CD4-positive, CD25-positive, alpha-beta regulatory T cell (primary cell): ENCODE measurements at regions not wholly inside any gene's neighbourhood (a gene's known extent, or its start where the extent isn't known, plus 50 kb on each side); places are given as distances from the start of the nearest gene placed in this dataset.

Experiments
- ATAC-seq, 2 donors: fragments of 150-1000 bp; cut with Tn5 transposase; one replicate each; pipeline ENCODE4 v1.10.0; 2021; ENCODE audit warnings: low read depth in 2 of 2, moderate number of reproducible peaks in 2 of 2, moderate library complexity in 1 of 2
- DNase-seq, 3 donors: peaks; one replicate each; pipeline versions ENCODE4 v3.0.0 to v3.0.0-alpha.2; 2012 to 2022; ENCODE audit warnings: mixed read lengths in 1 of 3
- H3K27ac ChIP-seq: one replicate; pipeline ENCODE4 v1.7.0; 2013; ENCODE audit warnings: mild to moderate bottlenecking, low read length; ENCODE audit not compliant: insufficient read depth, poor library complexity, severe bottlenecking
- H3K27me3 ChIP-seq: one replicate; pipeline ENCODE4 v1.7.0; 2013; ENCODE audit warnings: low read length; ENCODE audit not compliant: control insufficient read depth, insufficient read depth
- H3K36me3 ChIP-seq: one replicate; pipeline ENCODE4 v1.7.0; 2013; ENCODE audit warnings: mild to moderate bottlenecking, low read length, moderate library complexity; ENCODE audit not compliant: control insufficient read depth, insufficient read depth
- H3K4me1 ChIP-seq: 2 replicates; pipeline ENCODE4 v1.7.0; 2013; ENCODE audit warnings: mild to moderate bottlenecking, low read length; ENCODE audit not compliant: insufficient read depth, control insufficient read depth, poor library complexity, severe bottlenecking
- H3K4me3 ChIP-seq: one replicate; pipeline ENCODE4 v1.7.0; 2013; ENCODE audit warnings: low read depth, mild to moderate bottlenecking, low read length, moderate library complexity
- H3K9me3 ChIP-seq, 2 experiments: 1 replicate in 1 of 2; 2 replicates in 1 of 2; pipeline ENCODE4 v1.7.0; 2013; ENCODE audit warnings: low read length in 2 of 2, mild to moderate bottlenecking in 1 of 2, moderate library complexity in 1 of 2; ENCODE audit not compliant: control insufficient read depth in 2 of 2
- H3K27ac Mint-ChIP-seq, 3 donors: one replicate each; pipeline ENCODE4 v1.8.0; 2020 to 2022; ENCODE audit warnings: mild to moderate bottlenecking in 3 of 3, mixed read lengths in 3 of 3, moderate library complexity in 2 of 3
- H3K27me3 Mint-ChIP-seq: one replicate; pipeline ENCODE4 v1.8.0; 2022; ENCODE audit warnings: mild to moderate bottlenecking, mixed read lengths
- H3K36me3 Mint-ChIP-seq: one replicate; pipeline ENCODE4 v1.8.0; 2020; ENCODE audit warnings: mixed read lengths
- H3K4me1 Mint-ChIP-seq, 4 donors: one replicate each; pipeline ENCODE4 v1.8.0; 2020 to 2022; ENCODE audit warnings: mixed read lengths in 4 of 4, mild to moderate bottlenecking in 1 of 4
- H3K4me3 Mint-ChIP-seq, 4 donors: one replicate each; pipeline ENCODE4 v1.8.0; 2020 to 2022; ENCODE audit warnings: mild to moderate bottlenecking in 4 of 4, mixed read lengths in 4 of 4, moderate library complexity in 3 of 4
- H3K9me3 Mint-ChIP-seq, 7 donors: one replicate each; pipeline ENCODE4 v1.8.0; 2020 to 2022; ENCODE audit warnings: mixed read lengths in 7 of 7, mild to moderate bottlenecking in 3 of 7, moderate library complexity in 2 of 7

DNA sequence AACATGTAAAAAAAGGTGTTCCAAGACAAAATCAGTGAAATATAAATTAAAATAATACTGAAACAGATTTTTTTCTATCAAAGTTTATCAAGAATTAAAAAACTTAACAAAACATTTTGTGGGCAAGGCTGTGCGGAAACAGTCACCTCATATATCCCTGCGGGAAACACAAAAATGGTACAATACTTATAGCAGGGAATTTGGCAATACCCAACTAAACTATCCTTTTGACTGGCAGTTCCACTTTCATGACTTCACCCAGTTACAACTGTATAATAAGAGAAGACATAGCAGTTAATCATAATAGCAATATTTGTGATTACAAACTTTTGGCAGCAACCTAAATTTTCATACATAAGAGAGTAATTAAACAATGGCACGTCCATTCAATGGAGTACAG lies 121.5 kb upstream of the EGLN3 start:
- no peaks in the 10 kb centered on the region for H3K4me1 ChIP-seq
- no peak for ATAC-seq
- H3K4me3 Mint-ChIP-seq: no peak overlapping the region

DNA sequence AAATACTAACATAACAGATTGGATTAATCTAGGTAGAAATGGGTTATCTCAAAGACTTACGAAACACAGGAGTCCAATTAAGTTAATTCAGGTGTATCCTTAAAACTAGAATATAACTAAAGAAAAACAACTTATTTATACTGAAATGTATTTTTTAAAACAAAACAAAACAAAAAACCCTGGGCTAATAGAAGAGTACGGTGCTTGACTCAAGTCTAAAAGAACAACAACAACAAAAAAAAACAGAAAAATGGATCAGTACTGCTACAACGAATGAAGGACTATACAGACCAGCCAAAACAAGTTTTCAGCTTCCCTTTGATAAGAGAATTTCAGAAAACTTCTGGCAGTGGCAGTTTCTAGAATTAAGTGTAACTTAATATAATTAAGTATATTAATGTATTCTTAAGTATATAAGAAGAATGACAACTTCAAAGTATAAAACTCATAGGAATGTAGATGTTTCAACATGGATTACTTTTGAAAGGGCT lies 120.1 kb upstream of the EGLN3 start:
- no peak overlapping the region for H3K4me3 Mint-ChIP-seq
- Histone ChIP-seq H3K4me3 (no peak overlapping the region), H3K36me3 (no peaks in the 10 kb centered on the region), H3K9me3 (no peaks in the 10 kb centered on the region), H3K27ac (no peak overlapping the region), H3K4me1 (no peaks in the 10 kb centered on the region), H3K27me3 (no peaks in the 10 kb centered on the region)
- no peaks in the 10 kb centered on the region for H3K36me3 Mint-ChIP-seq
- no peak overlapping the region for H3K27ac Mint-ChIP-seq
- H3K27me3 Mint-ChIP-seq: no peaks in the 10 kb centered on the region
- no peak for ATAC-seq
- H3K9me3 Mint-ChIP-seq: peaks cover 0 to 6% (median 1%) of the 10 kb centered on the region in 7 donors
- no peak for DNase-seq
- H3K4me1 Mint-ChIP-seq: no peaks in the 10 kb centered on the region

More for the DNA sequence above, 121.5 kb upstream of the EGLN3 start:
- no peaks in the 10 kb centered on the region for H3K36me3 ChIP-seq
- Mint-ChIP-seq H3K27ac (no peak overlapping the region), H3K9me3 (peaks cover 0 to 6% (median 1%) of the 10 kb centered on the region in 7 donors), H3K4me1 (no peaks in the 10 kb centered on the region), H3K27me3 (no peaks in the 10 kb centered on the region), H3K36me3 (no peaks in the 10 kb centered on the region)
- H3K27me3 ChIP-seq: no peaks in the 10 kb centered on the region
- no peaks in the 10 kb centered on the region for H3K9me3 ChIP-seq
- H3K4me3 ChIP-seq: no peak overlapping the region
- no peak overlapping the region for H3K27ac ChIP-seq
- DNase-seq: no peak

DNA sequence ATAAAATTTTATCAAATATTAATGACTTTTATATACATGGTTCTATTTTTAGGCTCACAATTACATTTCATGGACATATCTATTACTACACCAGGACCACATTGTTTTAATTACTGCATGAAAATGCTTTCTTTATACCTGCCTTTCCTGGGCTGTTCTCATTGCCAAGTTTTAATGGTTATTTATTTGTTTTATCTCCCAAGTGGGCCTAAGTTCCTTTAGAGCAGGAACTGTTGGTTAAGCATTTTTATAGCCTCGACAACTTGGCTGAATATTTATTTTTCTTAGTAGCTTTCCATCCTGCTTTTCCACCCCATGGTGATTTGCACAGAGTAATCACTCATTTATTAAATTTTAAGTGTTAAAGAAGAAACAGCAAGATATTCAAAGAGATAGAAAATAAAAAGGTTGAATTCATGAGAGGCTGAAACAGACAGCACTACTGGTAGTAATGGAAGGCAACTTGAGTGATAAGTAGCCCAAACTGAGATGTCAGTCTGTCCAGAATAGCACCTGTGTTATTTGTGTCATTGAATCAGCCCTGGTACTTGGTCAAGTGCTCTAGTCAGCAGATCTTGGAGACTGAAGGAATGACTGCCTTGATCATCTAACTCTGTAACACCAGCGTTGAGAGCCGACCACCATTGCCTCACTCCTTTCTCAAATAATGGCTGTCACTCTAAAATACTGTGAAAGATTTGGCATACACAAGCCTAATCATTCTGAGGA lies 119.1 kb upstream of the EGLN3 start:
- Histone ChIP-seq H3K4me1 (no peaks in the 10 kb centered on the region), H3K9me3 (no peaks in the 10 kb centered on the region), H3K4me3 (no peak overlapping the region), H3K27me3 (no peaks in the 10 kb centered on the region), H3K36me3 (no peaks in the 10 kb centered on the region), H3K27ac (no peak overlapping the region)
- Mint-ChIP-seq H3K4me3 (no peak overlapping the region), H3K27ac (no peak overlapping the region), H3K4me1 (no peaks in the 10 kb centered on the region), H3K9me3 (peaks cover 0 to 7% (median 1%) of the 10 kb centered on the region in 7 donors), H3K27me3 (no peaks in the 10 kb centered on the region), H3K36me3 (no peaks in the 10 kb centered on the region)
- DNase-seq (no peak), ATAC-seq (no peak)

DNA sequence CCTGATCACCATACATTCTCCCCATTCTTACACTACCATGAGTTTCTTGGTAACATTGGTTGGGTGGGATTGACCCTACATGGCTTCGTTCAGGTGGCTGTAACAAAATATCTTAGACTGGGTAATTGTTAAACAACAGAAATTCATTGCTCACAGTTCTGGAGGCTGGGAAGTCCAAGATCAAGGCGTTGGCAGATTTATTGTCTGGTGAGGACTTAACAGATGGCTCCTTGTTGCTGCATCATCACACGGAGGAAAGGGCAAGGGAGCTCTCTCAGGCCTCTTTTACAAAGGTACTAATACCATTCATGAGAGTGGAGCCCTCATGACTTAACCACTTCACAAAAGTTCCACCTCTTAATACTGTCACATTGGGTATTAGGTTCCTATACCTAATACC lies 116.7 kb upstream of the EGLN3 start:
- Mint-ChIP-seq H3K27me3 (peaks cover 5% of the 10 kb centered on the region), H3K9me3 (peaks cover 0 to 7% (median 1%) of the 10 kb centered on the region in 7 donors), H3K4me3 (no peak overlapping the region), H3K27ac (no peak overlapping the region), H3K36me3 (no peaks in the 10 kb centered on the region), H3K4me1 (no peaks in the 10 kb centered on the region)
- Histone ChIP-seq H3K36me3 (no peaks in the 10 kb centered on the region), H3K9me3 (no peaks in the 10 kb centered on the region), H3K4me1 (no peaks in the 10 kb centered on the region), H3K27me3 (no peaks in the 10 kb centered on the region), H3K4me3 (no peak overlapping the region), H3K27ac (no peak overlapping the region)
- ATAC-seq (no peak), DNase-seq (no peak)

DNA sequence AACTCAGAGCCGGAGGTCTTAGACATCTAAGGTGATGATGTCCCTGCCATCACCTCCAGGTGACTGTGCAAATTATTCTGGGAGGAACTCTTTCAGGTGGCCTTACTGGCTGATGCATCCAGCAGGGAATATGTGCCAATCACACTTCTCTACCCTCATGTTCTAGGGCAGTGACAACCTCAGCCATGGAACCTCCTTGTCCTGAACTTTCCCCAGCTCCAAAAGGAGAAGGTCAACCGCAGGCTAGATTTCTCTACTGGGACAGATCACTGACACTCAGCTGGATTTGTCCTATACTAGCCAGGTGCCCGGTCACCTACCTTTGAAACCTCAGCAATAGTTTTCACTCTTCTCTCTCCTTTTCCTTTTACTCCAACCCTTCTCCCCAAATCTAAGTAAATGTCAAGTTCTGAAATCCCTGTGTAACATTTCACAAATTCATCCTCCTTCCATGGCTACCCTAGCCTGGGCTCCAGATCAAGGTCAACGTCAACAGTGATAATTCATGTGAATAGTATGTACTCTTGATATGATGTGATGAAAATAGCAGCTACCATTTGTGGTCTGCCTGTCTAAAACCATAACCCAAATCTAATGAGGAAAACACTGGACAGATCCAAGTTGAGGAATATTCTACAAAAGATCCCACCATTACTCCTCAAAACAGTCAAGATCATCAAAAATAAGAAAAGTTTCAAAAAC lies 115.0 kb upstream of the EGLN3 start:
- no peaks in the 10 kb centered on the region for H3K4me1 Mint-ChIP-seq
- no peaks in the 10 kb centered on the region for H3K36me3 Mint-ChIP-seq
- no peak for DNase-seq
- H3K27me3 ChIP-seq: peaks cover 2% of the 10 kb centered on the region
- H3K4me3 Mint-ChIP-seq: no peak overlapping the region
- no peak for ATAC-seq
- H3K4me1 ChIP-seq: no peaks in the 10 kb centered on the region
- peaks cover 0 to 4% (median 0%) of the 10 kb centered on the region in 7 donors for H3K9me3 Mint-ChIP-seq
- H3K36me3 ChIP-seq: no peaks in the 10 kb centered on the region
- H3K9me3 ChIP-seq: no peaks in the 10 kb centered on the region
- no peak overlapping the region for H3K4me3 ChIP-seq
- no peak overlapping the region for H3K27ac ChIP-seq
- no peak overlapping the region for H3K27ac Mint-ChIP-seq
- peaks cover 5% of the 10 kb centered on the region for H3K27me3 Mint-ChIP-seq

DNA sequence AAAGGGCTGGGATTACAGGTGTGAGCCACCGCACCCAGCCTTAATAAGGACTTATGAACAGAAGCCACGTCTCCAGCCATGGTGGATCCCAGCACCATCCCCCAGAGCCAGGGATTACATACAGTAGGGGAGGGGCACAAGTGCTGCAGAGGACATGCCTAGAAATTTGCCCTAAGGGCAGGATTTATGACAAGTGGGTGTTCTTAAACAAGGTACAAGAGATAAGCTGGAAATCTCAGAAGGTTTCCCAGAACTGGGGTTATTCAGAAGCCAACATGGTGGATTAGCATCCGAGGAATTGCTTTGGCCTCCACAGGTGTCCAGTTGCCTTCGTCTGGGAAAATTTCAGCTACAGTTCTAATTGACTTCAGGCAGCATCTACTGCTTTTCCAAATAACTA lies 114.4 kb upstream of the EGLN3 start:
- Mint-ChIP-seq H3K9me3 (peaks cover 0 to 4% (median 0%) of the 10 kb centered on the region in 7 donors), H3K36me3 (no peaks in the 10 kb centered on the region), H3K4me1 (peaks cover 0 to 4% (median 0%) of the 10 kb centered on the region in 4 donors), H3K4me3 (no peak overlapping the region), H3K27ac (no peak overlapping the region), H3K27me3 (peaks cover 5% of the 10 kb centered on the region)
- H3K36me3 ChIP-seq: no peaks in the 10 kb centered on the region
- peaks cover 3% of the 10 kb centered on the region for H3K27me3 ChIP-seq
- no peak for ATAC-seq
- no peak overlapping the region for H3K27ac ChIP-seq
- no peaks in the 10 kb centered on the region for H3K4me1 ChIP-seq
- no peak for DNase-seq
- H3K4me3 ChIP-seq: no peak overlapping the region
- no peaks in the 10 kb centered on the region for H3K9me3 ChIP-seq

DNA sequence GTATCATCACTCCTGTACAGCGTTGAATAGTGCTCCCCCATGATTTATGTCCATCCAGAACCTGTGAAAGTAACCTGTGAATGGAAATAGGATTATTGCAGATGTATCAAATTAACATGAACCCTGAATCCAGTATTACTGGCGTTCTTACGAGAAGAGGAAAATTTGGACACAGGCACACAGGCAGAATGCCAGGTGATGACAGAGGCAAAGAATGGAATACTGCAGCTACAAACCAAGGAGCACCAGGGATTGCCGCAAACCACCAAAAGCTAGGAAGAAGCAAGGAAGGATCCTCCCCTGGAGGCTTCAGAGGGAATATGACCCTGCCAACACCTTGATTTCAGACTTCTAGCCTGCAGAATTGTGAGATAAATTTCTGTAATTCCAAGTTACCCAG lies 113.5 kb upstream of the EGLN3 start:
- Mint-ChIP-seq H3K4me3 (no peak overlapping the region), H3K27ac (no peak overlapping the region), H3K9me3 (peaks cover 0 to 4% (median 0%) of the 10 kb centered on the region in 7 donors), H3K27me3 (peaks cover 11% of the 10 kb centered on the region), H3K4me1 (peaks cover 0 to 7% (median 0%) of the 10 kb centered on the region in 4 donors), H3K36me3 (no peaks in the 10 kb centered on the region)
- ATAC-seq (no peak), DNase-seq (no peak)
- Histone ChIP-seq H3K36me3 (no peaks in the 10 kb centered on the region), H3K9me3 (no peaks in the 10 kb centered on the region), H3K27me3 (peaks cover 3% of the 10 kb centered on the region), H3K4me1 (no peaks in the 10 kb centered on the region), H3K27ac (no peak overlapping the region), H3K4me3 (no peak overlapping the region)
